Left renal cortex interstitium (tissue), 4 donors: ENCODE measurements at regions not wholly inside any gene's neighbourhood (a gene's known extent, or its start where the extent isn't known, plus 50 kb on each side); places are given as distances from the start of the nearest gene placed in this dataset.

ENCODE experiments used
- DNase-seq, 4 donors: peaks; one replicate each; pipeline ENCODE4 v3.0.0-alpha.2; 2013; ENCODE audit warnings: low read depth in 4 of 4, low spot score in 2 of 4, missing footprints in 1 of 4

- DNase-seq: no peak
Observed at GRCh38 chr2:6782517-6783237, 83.0 kb downstream of the CMPK2 start.

GRCh38 chr2:6783238-6783614 is 82.5 kb downstream of the CMPK2 start:
- no peak for DNase-seq

DNA sequence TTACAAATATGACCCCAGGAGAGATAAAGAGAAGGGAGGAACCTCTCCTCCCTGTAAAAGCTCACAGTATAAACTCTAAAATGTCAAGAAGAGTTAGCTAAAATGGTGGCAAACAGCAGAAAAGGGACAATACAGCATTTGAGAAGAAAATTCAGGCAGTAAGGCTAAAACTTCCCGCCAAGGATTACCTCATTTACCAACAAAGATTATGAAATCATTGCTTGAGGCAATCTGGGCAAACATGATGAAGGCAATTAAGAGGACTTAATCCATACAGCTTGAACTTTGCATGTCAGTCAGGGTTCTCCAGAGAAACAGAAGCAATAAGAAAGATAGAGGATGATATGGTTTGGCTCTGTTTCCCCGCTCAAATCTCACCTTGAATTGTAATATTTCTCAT is 81.4 kb downstream of the CMPK2 start:
- DNase-seq: no peak

- DNase-seq: no peak
Observed at GRCh38 chr2:6785493-6785892, 80.2 kb downstream of the CMPK2 start.

DNA sequence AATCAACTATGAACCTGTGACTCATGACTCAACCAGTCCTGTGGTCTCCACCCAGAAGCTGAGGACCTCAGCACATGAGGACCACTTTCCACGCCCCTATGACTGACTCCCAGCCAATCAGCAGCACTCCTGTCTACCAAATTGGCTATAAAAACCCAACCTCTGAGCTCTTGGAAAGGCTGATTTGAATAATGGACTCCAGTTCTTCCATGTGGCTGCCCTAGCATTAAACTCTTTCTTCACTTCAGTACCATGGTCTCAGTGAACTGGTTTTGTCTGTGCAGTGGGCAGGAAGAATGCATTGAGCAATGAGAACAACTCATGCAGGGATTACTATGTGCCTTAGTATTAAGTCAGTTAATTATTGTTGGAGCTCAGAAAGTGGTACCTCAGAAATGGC is 78.3 kb downstream of the CMPK2 start:
- DNase-seq: no peak

- DNase-seq: no peak
Observed at GRCh38 chr2:6788614-6789013, 77.1 kb downstream of the CMPK2 start.

DNA sequence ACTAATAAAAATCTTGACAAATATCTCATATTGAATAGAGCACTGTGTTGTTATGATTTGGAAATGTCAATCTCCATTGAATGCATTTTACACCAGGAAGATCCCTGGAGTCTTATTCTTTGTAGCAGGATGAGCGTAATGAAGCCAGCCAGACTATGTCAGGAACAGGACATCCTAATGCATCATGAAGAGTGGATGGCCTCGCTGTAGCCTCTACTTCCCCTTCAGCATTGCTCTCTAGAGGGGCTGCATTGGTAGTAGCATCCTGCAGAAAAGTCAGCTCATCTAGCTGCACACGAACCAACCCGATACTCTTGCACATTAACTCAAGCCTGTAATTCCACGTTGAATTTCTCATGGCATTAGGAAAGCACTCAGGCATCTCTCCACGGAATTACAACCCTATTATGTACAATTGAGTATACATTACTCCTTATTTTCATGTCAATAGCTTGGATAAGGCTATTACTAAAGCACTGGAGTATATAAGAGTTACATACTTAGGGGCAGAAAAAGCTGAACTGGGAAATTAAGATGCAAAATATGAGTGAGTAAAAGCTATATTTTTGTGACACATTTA is 76.1 kb downstream of the CMPK2 start:
- DNase-seq: no peak

GRCh38 chr2:6791682-6792081 is 74.0 kb downstream of the CMPK2 start:
- DNase-seq: no peak

DNA sequence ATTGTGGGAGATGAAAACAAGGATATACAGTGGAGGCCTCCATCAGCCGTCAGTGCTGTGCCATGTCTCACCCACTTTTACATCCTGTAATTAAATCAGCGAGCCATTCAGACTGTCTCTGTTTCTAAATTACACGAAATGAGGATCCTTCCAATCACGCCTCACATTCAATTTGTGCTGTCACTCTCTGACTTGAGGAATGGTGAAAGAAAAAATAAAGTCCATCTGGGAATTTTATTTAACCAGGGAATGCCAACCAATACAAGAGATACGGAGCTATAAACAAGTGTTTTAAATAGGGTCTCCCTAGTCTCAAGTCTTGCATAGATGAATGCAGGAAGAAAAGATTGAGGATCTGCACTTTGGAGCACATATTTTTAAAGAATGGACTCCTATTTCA is 72.8 kb downstream of the CMPK2 start:
- no peak for DNase-seq

GRCh38 chr2:6793371-6793770 is 72.3 kb downstream of the CMPK2 start:
- DNase-seq: no peak

- DNase-seq: no peak
Observed at GRCh38 chr2:6793913-6794312, 71.8 kb downstream of the CMPK2 start.

GRCh38 chr2:6794448-6794847 is 71.3 kb downstream of the CMPK2 start:
- DNase-seq: no peak
